ENCODE measurements at regions not wholly inside any gene's neighbourhood (a gene's known extent, or its start where the extent isn't known, plus 50 kb on each side); places are given as distances from the start of the nearest gene placed in this dataset.
A peak's percentile ranks its signal among the peaks of the same experiment; 100 is the strongest.

DNA sequence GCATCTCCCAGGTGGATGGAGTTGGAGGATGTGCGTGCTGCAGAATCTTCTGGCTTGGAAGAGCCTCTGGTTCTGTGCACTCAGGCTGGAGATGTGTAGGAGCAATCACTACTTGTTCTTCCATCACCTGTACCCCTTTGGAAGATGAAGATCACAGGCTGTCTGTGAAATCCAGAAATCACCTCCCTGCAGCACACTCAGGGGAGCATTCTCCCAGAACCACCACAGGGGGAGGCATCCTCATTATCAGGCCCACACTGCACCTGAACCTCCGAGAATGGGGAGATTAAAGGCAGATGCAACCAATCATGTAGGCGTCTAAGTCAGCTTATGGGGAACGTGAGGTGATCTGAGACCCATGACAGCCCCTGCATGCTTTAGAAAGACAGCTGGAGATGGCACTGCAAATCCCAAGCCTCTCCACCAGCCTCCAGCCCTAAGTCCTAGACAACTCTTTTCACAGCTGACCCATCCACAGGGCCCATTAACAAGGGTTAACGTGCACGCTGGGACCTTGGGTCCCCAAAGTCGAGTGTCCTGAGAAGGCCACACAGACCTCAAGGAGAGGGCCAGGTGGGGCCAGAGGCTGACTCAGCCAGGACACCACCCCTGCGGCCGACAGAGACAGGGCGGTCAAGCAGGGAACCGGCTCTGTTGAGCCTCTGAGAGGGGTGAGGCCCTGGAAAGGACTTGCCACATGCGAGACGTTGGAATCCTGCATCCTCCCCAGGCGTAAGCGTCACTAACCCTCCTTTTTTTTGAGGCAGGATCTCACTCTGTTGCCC is 314.9 kb downstream of the EIPR1 start:
- no peak for FAIRE-seq
- no peak for DNase-seq (ENCODE audit: insufficient read length, low spot score)
- TF ChIP-seq, protein P1, sequence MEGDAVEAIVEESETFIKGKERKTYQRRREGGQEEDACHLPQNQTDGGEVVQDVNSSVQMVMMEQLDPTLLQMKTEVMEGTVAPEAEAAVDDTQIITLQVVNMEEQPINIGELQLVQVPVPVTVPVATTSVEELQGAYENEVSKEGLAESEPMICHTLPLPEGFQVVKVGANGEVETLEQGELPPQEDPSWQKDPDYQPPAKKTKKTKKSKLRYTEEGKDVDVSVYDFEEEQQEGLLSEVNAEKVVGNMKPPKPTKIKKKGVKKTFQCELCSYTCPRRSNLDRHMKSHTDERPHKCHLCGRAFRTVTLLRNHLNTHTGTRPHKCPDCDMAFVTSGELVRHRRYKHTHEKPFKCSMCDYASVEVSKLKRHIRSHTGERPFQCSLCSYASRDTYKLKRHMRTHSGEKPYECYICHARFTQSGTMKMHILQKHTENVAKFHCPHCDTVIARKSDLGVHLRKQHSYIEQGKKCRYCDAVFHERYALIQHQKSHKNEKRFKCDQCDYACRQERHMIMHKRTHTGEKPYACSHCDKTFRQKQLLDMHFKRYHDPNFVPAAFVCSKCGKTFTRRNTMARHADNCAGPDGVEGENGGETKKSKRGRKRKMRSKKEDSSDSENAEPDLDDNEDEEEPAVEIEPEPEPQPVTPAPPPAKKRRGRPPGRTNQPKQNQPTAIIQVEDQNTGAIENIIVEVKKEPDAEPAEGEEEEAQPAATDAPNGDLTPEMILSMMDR (IDR thresholded peaks at IDR 0.05; ENCODE audit: insufficient read depth, missing control alignments): no peak

DNA sequence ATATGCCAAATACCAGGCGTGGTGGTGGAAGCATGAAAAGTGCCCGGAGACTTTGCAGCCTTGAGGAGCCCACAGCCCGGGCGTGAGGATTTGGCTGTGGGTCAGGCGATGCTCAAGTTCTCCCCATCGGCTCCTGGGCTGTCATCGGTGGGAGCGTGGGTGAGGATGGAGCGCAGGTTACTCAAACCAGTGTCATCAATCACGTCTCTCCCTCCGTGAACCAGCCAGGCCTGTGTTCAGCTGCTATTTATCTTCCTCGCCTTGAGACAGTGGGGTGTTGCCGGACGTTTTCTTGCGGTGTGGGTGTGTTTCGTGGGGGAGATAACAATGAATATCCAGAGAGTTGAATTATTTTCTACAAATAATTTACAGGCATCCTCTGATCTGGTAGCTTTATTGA is 317.6 kb downstream of the EIPR1 start:
- DNase-seq (ENCODE audit: insufficient read length, low spot score) (no peak), FAIRE-seq (no peak)
- TF ChIP-seq, protein P1 (IDR thresholded peaks at IDR 0.05; ENCODE audit: insufficient read depth, missing control alignments): no peak

DNA sequence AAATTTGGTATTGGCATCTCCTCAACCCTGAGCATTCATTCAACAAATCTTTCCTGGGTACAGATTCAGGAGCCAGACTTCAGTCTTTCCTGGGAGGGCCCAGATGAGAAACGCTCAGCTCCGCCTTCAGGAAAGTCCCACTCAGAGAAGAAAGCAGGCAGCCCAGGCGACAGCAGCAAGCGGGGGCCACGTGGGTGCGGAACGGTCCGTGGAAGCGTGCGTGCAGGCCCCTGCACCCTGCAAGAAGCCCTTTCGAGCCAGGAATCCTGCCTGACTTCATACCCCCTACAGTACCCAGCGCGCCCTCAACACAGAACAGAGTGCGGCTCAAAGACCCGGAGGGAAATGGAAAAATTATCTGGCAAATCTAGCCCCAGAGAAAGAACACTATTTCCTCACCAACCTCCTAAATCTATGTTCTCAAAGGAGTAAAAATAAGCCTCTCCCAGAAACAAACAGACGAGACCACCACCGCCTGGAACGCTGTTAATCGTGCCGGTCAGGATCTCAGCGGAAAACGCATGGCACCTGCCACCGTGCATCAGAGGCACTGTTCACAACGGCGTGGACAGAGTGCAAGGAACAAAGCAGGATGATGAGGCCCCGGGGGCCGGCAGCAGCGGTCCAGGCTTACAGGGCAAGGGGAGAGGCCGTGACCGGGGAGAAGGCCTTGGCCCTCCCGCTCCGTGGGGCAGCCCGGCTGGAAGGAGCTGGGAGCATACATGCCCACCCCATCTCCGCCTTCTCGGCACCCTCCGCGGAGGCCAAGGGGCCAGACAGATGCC is 318.3 kb downstream of the EIPR1 start:
- FAIRE-seq: no peak
- DNase-seq (ENCODE audit: insufficient read length, low spot score): no peak
- TF ChIP-seq, protein P1 (IDR thresholded peaks at IDR 0.05; ENCODE audit: insufficient read depth, missing control alignments): no peak

DNA sequence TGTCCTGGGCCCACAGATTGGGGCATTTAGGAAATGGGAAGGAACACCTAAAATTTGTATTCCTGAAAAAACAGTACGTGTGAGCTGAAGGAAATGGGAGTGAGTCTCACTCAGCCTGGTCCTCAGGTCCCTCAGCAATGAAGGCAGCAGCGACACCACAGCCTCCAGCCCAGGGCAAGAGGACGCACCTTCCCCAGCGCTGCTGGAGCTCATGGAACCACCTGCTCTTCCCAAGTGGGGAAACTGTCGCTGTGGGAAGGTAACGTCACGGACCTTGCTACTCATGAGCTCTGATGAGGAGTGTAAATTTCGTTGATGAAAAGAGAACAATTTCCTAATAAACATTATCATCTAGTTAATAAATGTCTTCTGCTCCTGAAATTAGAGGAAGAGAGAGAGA is 323.6 kb downstream of the EIPR1 start:
- FAIRE-seq (no peak), DNase-seq (ENCODE audit: insufficient read length, low spot score) (no peak)
- TF ChIP-seq, protein P1 (IDR thresholded peaks at IDR 0.05; ENCODE audit: insufficient read depth, missing control alignments): no peak

DNA sequence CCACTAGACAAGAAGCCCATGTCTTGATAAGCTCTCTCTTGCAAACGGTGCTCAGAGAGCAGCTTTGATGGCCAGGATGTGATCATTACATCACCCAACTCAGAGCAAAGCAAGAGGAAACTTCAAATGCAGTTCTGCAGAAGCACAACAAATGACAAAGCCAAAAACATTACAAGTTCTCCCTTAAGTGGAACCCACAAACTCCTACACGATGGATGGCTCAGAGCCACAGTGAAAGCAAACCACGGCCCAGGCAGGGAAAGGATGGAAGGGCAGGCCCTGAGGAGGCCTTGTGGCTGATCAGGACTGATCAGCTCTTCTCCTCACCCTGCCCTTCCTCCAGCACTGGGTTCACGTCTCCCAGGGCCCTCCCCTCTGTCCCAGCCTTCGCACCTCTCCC is 326.4 kb downstream of the EIPR1 start:
- FAIRE-seq: no peak
- no peak for DNase-seq (ENCODE audit: insufficient read length, low spot score)
- TF ChIP-seq, protein P1 (IDR thresholded peaks at IDR 0.05; ENCODE audit: insufficient read depth, missing control alignments): no peak

DNA sequence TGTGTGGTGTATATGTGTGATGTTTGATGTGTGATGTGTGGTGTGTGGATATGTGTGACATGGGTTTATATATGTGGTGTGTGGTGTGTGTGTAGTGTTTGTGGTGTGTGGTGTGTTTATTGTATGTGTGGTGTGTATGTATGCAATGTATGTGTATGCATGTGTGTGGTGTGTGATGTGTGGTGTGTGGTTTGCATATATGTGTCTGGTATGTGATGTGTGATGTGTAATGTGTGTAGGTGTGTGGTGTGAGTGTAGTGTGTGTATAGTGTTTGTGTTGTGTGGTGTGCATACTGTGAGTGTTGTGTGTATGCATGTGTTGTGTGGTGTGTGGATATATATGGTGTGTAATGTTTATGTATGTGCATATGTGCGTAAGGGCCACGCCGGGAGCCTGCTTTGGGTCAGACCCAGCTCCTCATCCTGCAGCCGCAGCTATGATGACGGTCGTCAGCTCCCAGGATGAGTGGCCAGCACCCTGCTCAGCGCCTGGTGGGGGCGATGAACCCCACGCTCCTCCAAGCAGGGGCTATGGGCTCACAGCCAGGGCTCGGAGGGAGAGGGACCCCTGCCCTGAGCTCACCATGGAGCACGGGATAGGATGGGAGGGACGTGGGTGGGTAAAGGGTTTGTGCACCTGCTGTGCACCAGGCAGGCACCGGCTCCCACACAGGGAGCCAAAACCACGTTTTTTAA is 331.3 kb downstream of the EIPR1 start:
- DNase-seq (ENCODE audit: insufficient read length, low spot score): no peak
- peak; percentile 11 for FAIRE-seq
- TF ChIP-seq, protein P1 (IDR thresholded peaks at IDR 0.05; ENCODE audit: insufficient read depth, missing control alignments): no peak

All from D721Med (cell line).